Adrenal gland (tissue), 5 donors: ENCODE measurements at regions not wholly inside any gene's neighbourhood (a gene's known extent, or its start where the extent isn't known, plus 50 kb on each side); places are given as distances from the start of the nearest gene placed in this dataset.

Experiments
- POLR2A ChIP-seq, 2 donors: fragments of 450-650 bp; IDR thresholded peaks; one replicate each; pipeline ENCODE4 v1.6.1; 2017; ENCODE audit warnings: antibody characterized with exemption in 2 of 2, mild to moderate bottlenecking in 2 of 2, moderate library complexity in 1 of 2
- TF ChIP-seq, protein P1 (sequence below), 6 experiments: fragments of 450-650 bp in 4 of 6; fragments of 200-600 bp in 2 of 6; sonication (generic) in 1 of 6; IDR thresholded peaks; 1 replicate in 5 of 6; 2 replicates in 1 of 6; pipeline versions ENCODE4 v1.5.1 to v1.8.0; 2016 to 2021; ENCODE audit warnings: antibody characterized with exemption in 6 of 6, mild to moderate bottlenecking in 2 of 6, moderate library complexity in 1 of 6
- donor health status: DM: no; HTN: no; CAD: no.

DNA sequence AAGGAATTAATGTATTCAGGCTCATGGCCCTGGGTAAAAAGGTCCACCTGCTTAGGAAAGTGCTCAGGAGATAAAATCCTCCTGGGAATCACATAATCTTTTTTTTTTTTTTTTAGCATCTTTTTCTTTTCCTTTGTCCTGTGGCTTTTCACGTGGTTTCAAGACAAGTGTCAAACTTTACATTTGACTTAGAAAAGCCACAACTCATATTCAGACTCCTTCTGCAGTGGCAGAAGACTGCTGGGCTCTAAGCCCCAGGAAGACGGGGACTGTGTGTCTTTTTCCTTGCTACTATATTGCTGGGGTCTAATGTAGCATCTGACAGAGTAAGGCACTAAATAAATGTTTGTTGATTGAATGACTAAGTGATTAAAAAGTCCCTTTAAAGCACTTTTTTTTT, 127.5 kb upstream of the ANKRD1 start:
- TF ChIP-seq, protein P1, sequence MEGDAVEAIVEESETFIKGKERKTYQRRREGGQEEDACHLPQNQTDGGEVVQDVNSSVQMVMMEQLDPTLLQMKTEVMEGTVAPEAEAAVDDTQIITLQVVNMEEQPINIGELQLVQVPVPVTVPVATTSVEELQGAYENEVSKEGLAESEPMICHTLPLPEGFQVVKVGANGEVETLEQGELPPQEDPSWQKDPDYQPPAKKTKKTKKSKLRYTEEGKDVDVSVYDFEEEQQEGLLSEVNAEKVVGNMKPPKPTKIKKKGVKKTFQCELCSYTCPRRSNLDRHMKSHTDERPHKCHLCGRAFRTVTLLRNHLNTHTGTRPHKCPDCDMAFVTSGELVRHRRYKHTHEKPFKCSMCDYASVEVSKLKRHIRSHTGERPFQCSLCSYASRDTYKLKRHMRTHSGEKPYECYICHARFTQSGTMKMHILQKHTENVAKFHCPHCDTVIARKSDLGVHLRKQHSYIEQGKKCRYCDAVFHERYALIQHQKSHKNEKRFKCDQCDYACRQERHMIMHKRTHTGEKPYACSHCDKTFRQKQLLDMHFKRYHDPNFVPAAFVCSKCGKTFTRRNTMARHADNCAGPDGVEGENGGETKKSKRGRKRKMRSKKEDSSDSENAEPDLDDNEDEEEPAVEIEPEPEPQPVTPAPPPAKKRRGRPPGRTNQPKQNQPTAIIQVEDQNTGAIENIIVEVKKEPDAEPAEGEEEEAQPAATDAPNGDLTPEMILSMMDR (IDR thresholded peaks at IDR 0.05), result no peak
- TF ChIP-seq POLR2A (IDR thresholded peaks at IDR 0.05), result no peak
